Caco-2 (cell line): ENCODE measurements at regions not wholly inside any gene's neighbourhood (a gene's known extent, or its start where the extent isn't known, plus 50 kb on each side); places are given as distances from the start of the nearest gene placed in this dataset.
"Not testable (repeated sequence)": the region's sequence is repeated elsewhere in the genome, so short reads cannot be mapped to it uniquely, and the experiment has no call there.

Source experiments
- BruUV-seq: library from RNA; stranded (reverse); fragments of 400-500 nt; replicated peaks from 2 replicates; lab custom pipeline; 2021; lab: Mats Ljungman, UMichigan
- CTCF ChIA-PET: fragments of 300-600 bp; sonication (Branson Sonifier 250); formaldehyde crosslinking; loops from one replicate; lab custom pipeline; 2022; ENCODE audit warnings: antibody characterized with exemption; lab: Charles Lee
- POLR2A ChIA-PET: fragments of 300-600 bp; sonication (Branson Sonifier 250); formaldehyde crosslinking; loops from one replicate; lab custom pipeline; 2022; ENCODE audit warnings: antibody characterized with exemption; lab: Charles Lee
- DNase-seq, 2 experiments: peaks; one replicate each; pipeline versions ENCODE4 v3.0.0 to v3.0.0-alpha.2; 2020 to 2022
- H3K27me3 ChIP-seq: replicated peaks from 2 replicates; pipeline ENCODE4 v1.6.0; 2011; ENCODE audit warnings: low read length; ENCODE audit not compliant: control insufficient read depth, insufficient read depth
- H3K36me3 ChIP-seq: 2 replicates; pipeline ENCODE4 v1.5.1; 2011; ENCODE audit warnings: low read length; ENCODE audit not compliant: control insufficient read depth, insufficient read depth
- H3K4me1 ChIP-seq: fragments of 250-450 bp; sonication (Bioruptor Pico); 2 replicates; pipeline ENCODE4 v1.5.1; 2020; ENCODE audit warnings: mild to moderate bottlenecking
- H3K4me3 ChIP-seq: 2 replicates; pipeline ENCODE4 v1.5.1; 2011; ENCODE audit warnings: low read depth, mild to moderate bottlenecking, control low read depth, low read length
- H3K9me3 ChIP-seq: fragments of 250-450 bp; sonication (Bioruptor Pico); 2 replicates; pipeline ENCODE4 v1.5.1; 2020; ENCODE audit warnings: mild to moderate bottlenecking, moderate library complexity
- H3K27ac Mint-ChIP-seq: one replicate; pipeline ENCODE4 v1.8.0; 2022; ENCODE audit warnings: mixed read lengths; ENCODE audit not compliant: unreplicated experiment
- H3K27me3 Mint-ChIP-seq: one replicate; pipeline ENCODE4 v1.8.0; 2022; ENCODE audit warnings: mixed read lengths; ENCODE audit not compliant: insufficient read depth, unreplicated experiment
- H3K36me3 Mint-ChIP-seq: one replicate; pipeline ENCODE4 v1.8.0; 2022; ENCODE audit warnings: mild to moderate bottlenecking, mixed read lengths; ENCODE audit not compliant: insufficient read depth, unreplicated experiment
- H3K4me1 Mint-ChIP-seq: one replicate; pipeline ENCODE4 v1.8.0; 2022; ENCODE audit warnings: low read depth, mixed read lengths; ENCODE audit not compliant: unreplicated experiment
- H3K4me3 Mint-ChIP-seq: one replicate; pipeline ENCODE4 v1.8.0; 2022; ENCODE audit warnings: mild to moderate bottlenecking, moderate library complexity, mixed read lengths; ENCODE audit not compliant: unreplicated experiment
- H3K9me3 Mint-ChIP-seq: one replicate; pipeline ENCODE4 v1.8.0; 2022; ENCODE audit warnings: mixed read lengths; ENCODE audit not compliant: unreplicated experiment
- CTCF ChIP-seq, 2 experiments: fragments of 200-600 bp in 1 of 2; IDR thresholded peaks; 1 replicate in 1 of 2; 2 replicates in 1 of 2; pipeline versions ENCODE4 v1.5.1 to v1.8.0; 2011 to 2022; ENCODE audit warnings: antibody characterized with exemption in 1 of 2, control low read depth in 1 of 2, inconsistent platforms in 1 of 2, low read depth in 1 of 2, low read length in 1 of 2, mild to moderate bottlenecking in 1 of 2, moderate library complexity in 1 of 2; ENCODE audit not compliant: insufficient read depth in 1 of 2, severe bottlenecking in 1 of 2, unreplicated experiment in 1 of 2
- intact Hi-C: fragments of 100-400 bp; cut with micrococcal nuclease; formaldehyde crosslinking; loops from one replicate; pipeline ENCODE4 v1.10.0; 2022; ENCODE audit not compliant: unreplicated experiment

- ChIA-PET POLR2A (no interaction called here), CTCF (no interaction called here)
- no peak for DNase-seq
- Mint-ChIP-seq H3K9me3 (peaks cover 38% of the 10 kb centered on the region), H3K27me3 (no peaks in the 10 kb centered on the region), H3K27ac (no peak overlapping the region), H3K4me3 (no peak overlapping the region), H3K36me3 (no peaks in the 10 kb centered on the region), H3K4me1 (peaks cover 27% of the 10 kb centered on the region)
- Histone ChIP-seq H3K4me3 (no peak overlapping the region), H3K36me3 (no peaks in the 10 kb centered on the region), H3K9me3 (no peaks in the 10 kb centered on the region), H3K4me1 (peaks cover 20% of the 10 kb centered on the region), H3K27me3 (no peaks in the 10 kb centered on the region)
- no TSS peak for BruUV-seq
- no peak for TF ChIP-seq CTCF (IDR thresholded peaks at IDR 0.05; ENCODE audit: insufficient read depth in 1 of 2, low read depth in 1 of 2, low read length in 1 of 2, severe bottlenecking in 1 of 2, unreplicated experiment in 1 of 2)
- intact Hi-C loops: no loop called here
Observed at GRCh38 chr6:105867821-105868220, 218.3 kb upstream of the PRDM1 start.

- no peak for DNase-seq
- H3K27me3 Mint-ChIP-seq: no peaks in the 10 kb centered on the region
Observed at GRCh38 chr6:105867277-105867676, 218.9 kb upstream of the PRDM1 start.

GRCh38 chr6:105862936-105863607 is 223.1 kb upstream of the PRDM1 start:
- H3K36me3 Mint-ChIP-seq: no peaks in the 10 kb centered on the region

More at GRCh38 chr6:105867277-105867676, 218.9 kb upstream of the PRDM1 start:
- ChIA-PET CTCF (no interaction called here), POLR2A (no interaction called here)
- H3K27me3 ChIP-seq: no peaks in the 10 kb centered on the region
- Mint-ChIP-seq H3K4me3 (no peak overlapping the region), H3K36me3 (no peaks in the 10 kb centered on the region), H3K4me1 (peaks cover 24% of the 10 kb centered on the region), H3K9me3 (peaks cover 38% of the 10 kb centered on the region), H3K27ac (no peak overlapping the region)
- H3K4me3 ChIP-seq: no peak overlapping the region
- intact Hi-C loops: no loop called here
- no peaks in the 10 kb centered on the region for H3K9me3 ChIP-seq
- H3K4me1 ChIP-seq: peaks cover 15% of the 10 kb centered on the region
- H3K36me3 ChIP-seq: no peaks in the 10 kb centered on the region
- no peak for TF ChIP-seq CTCF (IDR thresholded peaks at IDR 0.05; ENCODE audit: insufficient read depth in 1 of 2, low read depth in 1 of 2, low read length in 1 of 2, severe bottlenecking in 1 of 2, unreplicated experiment in 1 of 2)
- no TSS peak for BruUV-seq

GRCh38 chr6:105860927-105861326 is 225.2 kb upstream of the PRDM1 start:
- H3K4me3 Mint-ChIP-seq, POLR2A ChIA-PET, H3K4me1 ChIP-seq, H3K27me3 ChIP-seq, H3K9me3 ChIP-seq, CTCF ChIA-PET, H3K36me3 ChIP-seq, H3K27ac Mint-ChIP-seq, H3K4me3 ChIP-seq, BruUV-seq, H3K9me3 Mint-ChIP-seq, H3K27me3 Mint-ChIP-seq, H3K4me1 Mint-ChIP-seq, DNase-seq, H3K36me3 Mint-ChIP-seq, intact Hi-C loops: not testable (repeated sequence)

More at GRCh38 chr6:105862936-105863607, 223.1 kb upstream of the PRDM1 start:
- no peaks in the 10 kb centered on the region for H3K36me3 ChIP-seq
- H3K27me3 ChIP-seq: no peaks in the 10 kb centered on the region
- TF ChIP-seq CTCF (IDR thresholded peaks at IDR 0.05; ENCODE audit: insufficient read depth in 1 of 2, low read depth in 1 of 2, low read length in 1 of 2, severe bottlenecking in 1 of 2, unreplicated experiment in 1 of 2): no peak
- ChIA-PET CTCF (no interaction called here), POLR2A (no interaction called here)
- BruUV-seq: no TSS peak
- Mint-ChIP-seq H3K9me3 (peaks cover 17% of the 10 kb centered on the region), H3K4me3 (no peak overlapping the region), H3K27ac (no peak overlapping the region), H3K4me1 (peaks cover 10% of the 10 kb centered on the region), H3K27me3 (no peaks in the 10 kb centered on the region)
- no peak overlapping the region for H3K4me3 ChIP-seq
- H3K9me3 ChIP-seq: no peaks in the 10 kb centered on the region
- no peak for DNase-seq
- H3K4me1 ChIP-seq: no peaks in the 10 kb centered on the region
- intact Hi-C loops: no loop called here
